HG03342 (cell line): ENCODE measurements at regions not wholly inside any gene's neighbourhood (a gene's known extent, or its start where the extent isn't known, plus 50 kb on each side); places are given as distances from the start of the nearest gene placed in this dataset.

Source experiments
- ATAC-seq: cut with Tn5 transposase; IDR thresholded peaks from one replicate; pipeline ENCODE4 v1.9.1; 2021; ENCODE audit warnings: mild to moderate bottlenecking, moderate library complexity; ENCODE audit not compliant: unreplicated experiment

- ATAC-seq: no peak
These were observed 126.9 kb upstream of the LINC00305 start for GRCh38 chr18:64275593-64276300.

GRCh38 chr18:64273724-64274123, 124.8 kb upstream of the LINC00305 start:
- no peak for ATAC-seq

GRCh38 chr18:64271975-64272659, 123.2 kb upstream of the LINC00305 start:
- ATAC-seq: no peak

DNA sequence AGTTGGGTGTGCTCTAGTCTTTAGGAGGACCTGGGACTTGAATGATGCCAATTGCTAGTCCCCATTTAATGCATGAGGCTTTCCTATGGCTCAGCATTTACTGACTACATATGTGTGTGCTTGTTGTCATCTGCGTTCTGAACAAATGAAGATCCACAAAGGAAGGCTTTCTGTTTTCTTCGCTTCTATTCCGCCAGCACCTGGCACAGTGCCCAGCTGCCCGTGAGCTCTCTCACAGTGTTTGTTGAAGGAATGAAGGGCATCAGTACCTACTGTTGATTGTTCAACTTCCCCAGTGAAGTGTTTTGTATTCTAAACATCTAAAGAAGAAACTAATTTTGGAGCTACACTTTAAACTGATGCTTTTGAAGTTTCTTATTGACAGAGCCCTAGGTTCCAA, 122.4 kb upstream of the LINC00305 start:
- ATAC-seq: no peak

DNA sequence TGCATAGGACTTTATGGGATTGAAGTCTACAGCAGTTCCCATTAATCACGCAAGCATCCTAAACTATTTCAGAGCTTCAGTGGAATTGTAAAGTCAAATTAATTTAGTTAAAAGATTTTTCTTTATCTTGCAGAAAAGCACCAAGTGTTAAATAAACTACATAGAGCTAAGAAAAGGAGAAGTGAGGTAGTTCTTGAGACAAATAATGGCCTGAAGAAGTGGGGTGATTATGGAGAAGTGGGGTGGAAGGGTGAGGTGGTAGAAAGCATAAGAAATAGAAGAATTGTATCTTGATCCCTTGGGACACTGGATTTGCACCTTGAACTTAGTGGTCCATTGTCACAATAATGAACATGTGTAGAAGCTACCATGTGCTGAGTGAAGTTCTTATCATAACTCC, 121.7 kb upstream of the LINC00305 start:
- no peak for ATAC-seq

- no peak for ATAC-seq
These were observed 121.2 kb upstream of the LINC00305 start for GRCh38 chr18:64270121-64270520.

GRCh38 chr18:64264171-64264570, 115.3 kb upstream of the LINC00305 start:
- no peak for ATAC-seq

DNA sequence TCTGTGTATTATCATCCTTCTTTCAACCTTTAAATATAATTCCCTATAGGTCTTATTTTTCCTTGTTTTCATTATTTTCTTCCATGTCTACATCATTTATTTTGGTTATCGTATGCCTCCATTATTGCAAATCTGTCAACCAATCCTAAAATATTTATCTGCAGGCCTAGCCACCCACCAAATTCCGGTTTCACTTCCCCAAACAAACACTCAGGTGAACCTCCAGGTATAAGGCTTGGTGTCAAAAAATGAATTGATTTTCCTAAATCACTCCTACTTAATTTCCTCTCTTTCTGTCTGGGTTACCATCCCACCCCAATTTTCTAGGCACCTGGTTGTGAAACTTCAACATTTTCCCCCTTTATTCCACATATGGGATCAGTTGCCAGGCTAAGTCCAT, 111.9 kb upstream of the LINC00305 start:
- no peak for ATAC-seq

DNA sequence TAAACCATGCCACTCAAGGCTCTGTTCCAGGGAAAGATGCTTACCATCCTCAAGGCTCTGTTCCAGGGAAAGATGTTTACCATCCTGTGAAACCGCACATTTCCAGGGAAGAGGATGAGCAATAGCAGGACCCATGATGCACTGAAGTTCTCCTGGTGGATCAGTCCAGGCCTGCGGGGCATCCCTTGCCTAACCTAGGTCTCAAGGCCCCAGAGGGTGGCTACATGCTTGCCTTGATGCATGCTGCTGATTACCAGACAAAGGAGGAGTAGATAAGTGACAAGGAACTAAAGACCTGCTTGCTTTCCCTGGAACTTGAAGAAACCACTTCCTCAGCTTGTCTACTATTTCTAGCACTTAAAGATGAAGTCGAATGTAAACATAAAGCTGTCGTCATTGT, 111.0 kb upstream of the LINC00305 start:
- ATAC-seq: no peak

- ATAC-seq: no peak
These were observed 109.3 kb upstream of the LINC00305 start for GRCh38 chr18:64258111-64258650.

GRCh38 chr18:64254399-64255093, 105.7 kb upstream of the LINC00305 start:
- ATAC-seq: no peak

- ATAC-seq: no peak
These were observed 105.0 kb upstream of the LINC00305 start for GRCh38 chr18:64253873-64254272.

DNA sequence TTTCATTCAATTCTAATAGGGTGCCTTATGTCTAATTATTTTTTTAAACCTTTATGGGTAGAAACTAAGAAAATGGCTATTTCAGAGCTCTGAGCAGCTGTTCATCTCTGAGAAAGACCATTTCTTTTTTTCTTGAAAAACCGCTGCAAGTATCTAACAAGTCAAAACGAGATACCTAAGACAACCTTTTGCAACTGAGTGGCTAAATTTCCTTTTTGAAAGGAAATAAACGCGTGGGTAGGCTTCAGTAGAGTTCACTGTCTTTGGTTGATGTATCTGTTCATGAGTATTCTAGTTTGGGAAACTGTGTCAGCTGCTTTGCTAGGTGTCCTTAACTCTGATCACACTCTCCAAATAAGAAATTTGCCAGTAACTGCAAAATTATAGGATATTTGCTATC, 104.3 kb upstream of the LINC00305 start:
- no peak for ATAC-seq

DNA sequence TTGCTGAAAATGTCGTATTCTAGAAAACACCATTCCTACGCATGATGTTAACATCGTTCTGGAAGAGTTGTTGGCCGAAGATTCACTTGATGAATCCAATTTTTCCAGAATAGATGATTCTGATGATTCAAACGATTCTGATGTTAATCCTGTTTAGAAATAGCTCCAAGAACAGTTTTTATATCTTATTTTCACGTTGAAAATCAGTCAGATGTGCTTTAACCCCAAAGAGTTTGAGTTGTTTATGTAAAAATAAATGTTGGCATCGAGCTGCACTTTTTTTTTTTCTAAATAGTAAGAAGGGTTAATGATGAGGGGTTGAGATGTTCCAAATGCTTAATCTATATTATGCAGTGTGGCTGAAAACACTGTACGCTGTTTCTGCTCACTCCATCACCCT, 99.9 kb upstream of the LINC00305 start:
- ATAC-seq: no peak

- ATAC-seq: no peak
These were observed 96.4 kb upstream of the LINC00305 start for GRCh38 chr18:64245126-64245861.

- no peak for ATAC-seq
These were observed 95.7 kb upstream of the LINC00305 start for GRCh38 chr18:64244571-64244970.

- no peak for ATAC-seq
These were observed 91.4 kb upstream of the LINC00305 start for GRCh38 chr18:64240316-64240715.

GRCh38 chr18:64238076-64238475, 89.2 kb upstream of the LINC00305 start:
- ATAC-seq: no peak

DNA sequence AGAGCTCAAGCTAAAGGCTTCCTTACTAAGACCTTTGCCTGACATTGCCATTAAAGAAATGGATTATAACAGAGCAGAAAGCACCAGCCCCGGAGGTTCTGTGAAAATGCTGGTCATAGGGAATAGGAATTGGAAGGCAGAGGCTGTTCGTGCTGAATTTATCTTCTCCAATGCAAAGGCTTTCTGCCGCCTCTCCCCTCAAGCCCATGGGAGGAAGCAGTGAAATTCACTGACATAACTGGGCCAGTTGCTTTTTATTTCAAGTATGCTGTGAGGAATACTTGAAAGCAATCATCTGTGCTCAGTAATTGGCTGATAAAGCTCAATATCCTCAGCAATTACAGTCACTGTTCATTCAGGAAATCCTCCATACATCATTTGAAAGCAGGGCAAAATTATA, 85.4 kb upstream of the LINC00305 start:
- ATAC-seq: no peak

DNA sequence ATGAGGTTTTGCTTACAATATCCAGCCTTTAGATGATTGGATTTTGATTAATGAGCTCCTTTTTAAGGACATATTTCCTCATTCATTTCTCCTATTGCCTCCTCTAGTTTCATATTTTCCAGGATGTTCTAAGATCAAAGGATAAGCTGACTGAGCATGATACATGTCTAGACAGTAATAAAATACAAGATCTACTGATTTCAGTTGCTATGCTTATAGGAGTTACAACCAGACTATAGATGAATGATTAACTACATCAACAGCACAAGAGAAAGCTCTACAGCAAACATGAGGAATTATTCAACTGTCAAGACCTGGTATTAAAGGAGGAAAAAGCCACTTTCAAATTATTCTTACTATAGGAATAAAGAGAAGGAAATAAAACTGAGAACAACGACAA, 85.0 kb upstream of the LINC00305 start:
- no peak for ATAC-seq

- no peak for ATAC-seq
These were observed 72.1 kb upstream of the LINC00305 start for GRCh38 chr18:64220941-64221340.
